ENCODE measurements at regions not wholly inside any gene's neighbourhood (a gene's known extent, or its start where the extent isn't known, plus 50 kb on each side); places are given as distances from the start of the nearest gene placed in this dataset.
"Not testable (repeated sequence)": the region's sequence is repeated elsewhere in the genome, so short reads cannot be mapped to it uniquely, and the experiment has no call there.

DNA sequence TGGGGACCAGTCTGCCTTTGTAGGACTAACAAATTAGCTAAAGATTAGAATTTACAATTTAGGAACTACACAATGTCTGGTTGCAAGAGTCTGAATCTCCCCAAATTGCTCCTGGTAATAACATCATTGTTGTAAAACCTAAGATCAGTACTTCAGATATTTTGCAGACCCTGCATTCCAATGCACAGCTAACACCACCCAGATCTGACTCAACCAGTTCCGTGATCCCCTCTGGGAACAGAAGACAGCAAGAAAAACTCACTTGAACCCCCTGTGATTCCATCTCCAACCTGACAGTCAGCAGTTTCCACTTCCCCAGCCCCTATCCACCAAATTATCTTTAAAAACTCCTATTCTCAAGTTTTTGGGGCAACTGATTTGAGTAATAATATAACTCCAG is 201.9 kb upstream of the ARPP21 start:
- H3K27ac ChIP-seq = no peak overlapping the region
- no peak overlapping the region for H3K4me3 ChIP-seq

DNA sequence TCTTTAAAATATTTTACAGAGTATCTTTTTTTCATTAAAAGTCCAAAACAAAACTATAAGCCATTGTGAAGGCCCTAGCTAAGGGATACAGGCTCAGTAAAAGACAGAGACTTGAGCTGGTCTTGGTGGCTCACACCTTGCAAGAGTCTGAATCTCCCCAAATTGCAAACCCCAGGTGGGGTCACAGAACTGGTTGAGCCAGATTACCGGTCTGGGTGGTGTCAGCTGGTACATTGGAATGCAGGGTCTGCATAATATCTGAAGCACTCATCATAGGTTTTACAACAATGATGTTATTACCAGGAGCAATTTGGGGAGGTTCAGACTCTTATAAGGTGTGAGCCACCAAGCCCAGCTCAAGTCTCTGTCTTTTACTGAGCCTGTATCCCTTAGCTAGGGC is 201.2 kb upstream of the ARPP21 start:
- no peak overlapping the region for H3K27ac ChIP-seq

DNA sequence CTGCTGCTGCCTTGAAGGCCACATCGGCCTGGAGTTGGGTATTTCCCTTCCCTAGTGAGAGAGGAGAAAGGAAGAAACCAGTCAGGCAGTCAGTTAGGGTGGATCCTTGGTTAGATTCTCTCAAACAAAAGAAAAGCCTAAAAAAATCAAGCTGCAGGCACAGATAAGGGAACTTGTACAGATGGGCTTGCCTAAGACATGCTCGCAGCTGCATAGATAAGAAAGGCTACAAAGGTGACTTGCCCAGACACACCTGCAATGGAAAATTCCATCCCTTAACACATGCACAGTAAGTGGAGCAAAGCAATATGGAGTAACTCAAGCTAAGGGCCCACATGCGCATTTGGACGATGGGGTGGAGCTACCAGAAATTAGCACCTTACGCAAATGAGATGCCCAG is 199.7 kb upstream of the ARPP21 start:
- Histone ChIP-seq H3K4me3 (no peak overlapping the region), H3K27ac (no peak overlapping the region)

More for the DNA sequence above, 201.2 kb upstream of the ARPP21 start:
- no peak overlapping the region for H3K4me3 ChIP-seq

DNA sequence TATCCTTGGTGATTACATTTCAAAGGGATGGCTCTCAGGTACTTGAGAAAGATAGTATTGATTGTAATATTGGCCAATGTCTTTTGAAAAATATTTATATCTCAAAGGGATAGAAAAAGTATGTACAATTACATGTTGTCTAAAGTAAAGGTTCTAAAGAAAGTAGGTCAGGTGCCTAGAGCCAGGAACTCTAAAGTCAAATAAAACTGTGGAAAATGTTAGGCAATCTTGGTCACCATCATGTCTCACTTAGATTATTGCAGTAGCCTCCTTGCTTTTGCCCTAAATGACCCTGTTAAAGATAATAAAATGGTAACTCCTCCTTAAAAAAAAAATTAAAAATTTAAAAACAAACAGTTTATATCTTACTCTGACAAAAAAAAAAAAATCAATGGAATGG is 198.5 kb upstream of the ARPP21 start:
- H3K4me3 ChIP-seq = no peak overlapping the region

DNA sequence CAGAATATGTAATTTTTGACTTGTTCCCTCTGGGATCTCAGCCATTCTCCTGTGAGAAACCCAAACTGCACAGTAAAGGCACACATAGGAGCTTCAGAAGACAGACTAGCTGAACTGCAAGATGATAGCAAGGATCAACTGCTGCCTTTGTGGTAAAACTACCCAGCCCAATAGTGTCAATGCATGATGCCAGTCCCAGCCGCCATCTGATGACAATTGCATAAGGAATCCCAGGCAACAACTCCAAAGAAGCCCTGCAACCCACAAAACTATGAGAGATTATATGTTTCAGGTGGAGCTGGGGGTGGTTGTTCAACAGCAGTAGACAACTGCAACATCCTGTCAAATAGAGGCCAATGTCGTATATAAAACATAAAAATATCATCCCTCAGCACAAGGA is 192.4 kb upstream of the ARPP21 start:
- Histone ChIP-seq H3K4me3 (no peak overlapping the region), H3K27ac (no peak overlapping the region)

More for the DNA sequence above, 198.5 kb upstream of the ARPP21 start:
- no peak overlapping the region for H3K27ac ChIP-seq

DNA sequence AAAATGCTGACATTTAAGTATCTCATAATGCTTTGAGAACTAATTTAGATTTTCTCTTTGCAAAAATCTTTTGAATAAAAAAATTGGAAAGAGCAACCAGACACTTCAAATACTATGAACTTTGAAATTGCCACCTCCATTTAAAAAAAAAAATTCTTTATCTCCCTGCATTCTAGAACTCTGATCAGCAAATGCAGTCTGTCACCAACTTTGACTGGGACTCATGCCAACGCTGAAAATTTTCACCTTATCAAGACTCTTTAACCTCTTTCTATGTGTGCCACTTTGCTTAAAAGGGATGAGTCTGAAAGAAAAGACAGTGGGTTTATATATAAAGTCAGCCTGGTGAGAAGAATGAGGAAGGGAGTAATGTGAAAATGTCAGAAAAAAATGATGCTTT is 191.2 kb upstream of the ARPP21 start:
- no peak overlapping the region for H3K27ac ChIP-seq
- H3K4me3 ChIP-seq = no peak overlapping the region

DNA sequence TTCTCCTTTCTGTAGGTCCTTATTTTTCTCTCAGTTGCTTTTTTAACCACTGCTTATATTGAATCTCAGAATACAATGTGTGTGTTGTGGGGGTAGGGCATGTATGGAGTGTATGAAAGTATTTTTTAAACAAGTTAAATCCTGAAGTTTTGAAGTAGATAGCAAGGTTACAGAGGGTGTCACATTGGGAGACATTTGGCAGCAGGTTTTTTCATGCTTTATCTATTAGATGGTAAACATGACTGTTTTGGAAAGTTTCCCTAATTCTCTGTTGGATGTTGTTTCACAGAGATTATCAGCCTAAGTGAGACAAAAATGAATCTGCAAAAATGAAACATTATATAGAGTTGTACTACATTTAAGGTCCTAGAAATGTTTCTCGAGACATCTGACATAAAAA is 190.6 kb upstream of the ARPP21 start:
- Histone ChIP-seq H3K27ac (no peak overlapping the region), H3K4me3 (no peak overlapping the region)

DNA sequence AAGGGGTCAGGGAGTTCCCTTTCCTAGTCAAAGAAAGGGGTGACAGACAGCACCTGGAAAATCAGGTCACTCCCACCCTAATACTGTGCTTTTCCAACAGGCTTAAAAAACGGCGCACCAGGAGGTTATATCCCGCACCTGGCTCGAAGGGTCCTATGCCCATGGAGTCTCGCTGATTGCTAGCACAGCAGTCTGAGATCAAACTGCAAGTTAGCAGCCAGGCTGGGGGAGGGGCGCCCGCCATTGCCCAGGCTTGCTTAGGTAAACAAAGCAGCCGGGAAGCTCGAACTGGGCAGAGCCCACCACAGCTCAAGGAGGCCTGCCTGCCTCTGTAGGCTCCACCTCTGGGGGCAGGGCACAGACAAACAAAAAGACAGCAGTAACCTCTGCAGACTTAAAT is 184.5 kb upstream of the ARPP21 start:
- H3K27ac ChIP-seq = not testable (repeated sequence)

DNA sequence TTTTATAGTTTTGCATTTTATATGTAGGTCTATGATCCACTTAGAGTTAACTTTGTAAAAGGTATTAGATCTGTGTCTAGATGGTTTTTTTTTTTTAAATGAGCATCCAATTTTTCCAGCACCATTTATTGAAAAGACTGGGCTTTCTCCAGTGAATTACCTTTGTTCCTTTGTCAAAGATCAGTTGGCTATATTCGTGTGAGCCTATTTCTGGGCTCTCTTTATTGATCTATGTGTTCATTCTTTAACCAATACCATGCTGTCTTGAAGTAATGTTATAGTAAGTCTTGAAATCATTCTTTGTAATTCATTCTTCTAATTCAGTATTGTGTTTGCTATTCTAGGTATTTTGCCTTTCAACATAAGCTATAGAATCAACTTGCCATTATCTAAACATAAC is 165.4 kb upstream of the ARPP21 start:
- no peak overlapping the region for H3K27ac ChIP-seq
- H3K4me3 ChIP-seq = no peak overlapping the region

More for the DNA sequence above, 184.5 kb upstream of the ARPP21 start:
- not testable (repeated sequence) for H3K4me3 ChIP-seq

DNA sequence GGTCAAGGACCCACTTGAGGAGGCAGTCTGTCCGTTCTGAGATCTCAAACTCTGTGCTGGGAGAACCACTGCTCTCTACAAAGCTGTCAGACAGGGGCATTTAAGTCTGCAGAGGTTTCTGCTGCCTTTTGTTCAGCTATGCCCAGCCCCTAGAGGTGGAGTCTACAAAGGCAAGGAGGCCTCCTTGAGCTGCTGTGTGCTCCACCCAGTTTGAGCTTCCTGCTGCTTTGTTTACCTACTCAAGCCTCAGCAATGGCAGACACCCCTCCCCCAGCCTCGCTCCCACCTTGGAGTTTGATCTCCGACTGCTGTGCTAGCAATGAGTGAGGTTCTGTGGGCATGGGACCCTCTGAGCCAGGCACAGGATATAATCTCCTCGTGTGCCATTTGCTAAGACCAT is 156.8 kb upstream of the ARPP21 start:
- not testable (repeated sequence) for H3K27ac ChIP-seq, H3K4me3 ChIP-seq

DNA sequence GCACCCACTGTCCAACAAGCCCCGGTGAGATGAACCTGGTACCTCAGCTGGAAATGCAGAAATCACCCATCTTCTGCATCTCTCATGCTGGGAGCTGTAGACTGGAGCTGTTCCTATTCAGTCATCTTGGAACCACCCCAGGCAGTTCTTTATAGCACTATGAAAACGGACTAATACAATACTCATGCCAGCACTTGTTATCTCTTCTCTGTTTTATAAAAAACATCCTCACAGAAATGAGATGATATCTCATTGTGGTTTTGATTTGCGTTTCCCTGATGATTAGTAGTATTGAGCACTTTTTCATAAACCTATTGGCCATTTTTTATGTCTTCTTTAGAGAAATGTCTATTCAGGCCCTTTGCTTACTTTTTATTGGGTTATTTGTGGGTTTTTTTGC is 156.2 kb upstream of the ARPP21 start:
- Histone ChIP-seq H3K4me3 (no peak overlapping the region), H3K27ac (no peak overlapping the region)

DNA sequence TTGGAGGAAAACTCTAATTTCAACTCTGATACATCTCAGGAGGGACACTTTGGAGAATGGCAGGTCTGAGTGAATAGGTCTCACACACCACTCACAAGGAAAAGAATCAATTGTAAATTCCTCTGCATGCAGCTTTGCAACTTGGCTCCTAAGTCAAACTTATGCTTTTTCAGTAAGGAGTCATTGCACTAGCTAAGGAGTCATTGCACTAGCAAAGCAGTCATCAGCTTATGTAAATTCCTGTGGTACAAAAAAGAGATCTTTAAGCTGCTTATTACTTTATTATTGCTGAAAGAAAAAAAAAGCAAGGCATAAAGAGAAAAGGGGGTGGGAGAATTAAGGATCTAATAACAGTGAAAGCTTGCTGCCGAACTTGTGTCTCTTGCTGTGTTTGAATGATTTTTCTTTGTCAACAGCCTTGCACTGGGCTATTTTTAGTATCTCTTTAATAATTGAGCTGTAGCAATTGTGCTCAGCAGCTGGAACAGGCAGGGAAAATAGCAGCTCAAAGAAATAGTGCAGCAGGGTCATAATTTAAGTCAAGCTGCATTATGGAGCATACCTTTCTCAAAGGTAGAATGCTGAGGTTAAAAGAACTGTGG is 154.3 kb upstream of the ARPP21 start:
- Histone ChIP-seq H3K27ac (no peak overlapping the region), H3K4me3 (no peak overlapping the region)

DNA sequence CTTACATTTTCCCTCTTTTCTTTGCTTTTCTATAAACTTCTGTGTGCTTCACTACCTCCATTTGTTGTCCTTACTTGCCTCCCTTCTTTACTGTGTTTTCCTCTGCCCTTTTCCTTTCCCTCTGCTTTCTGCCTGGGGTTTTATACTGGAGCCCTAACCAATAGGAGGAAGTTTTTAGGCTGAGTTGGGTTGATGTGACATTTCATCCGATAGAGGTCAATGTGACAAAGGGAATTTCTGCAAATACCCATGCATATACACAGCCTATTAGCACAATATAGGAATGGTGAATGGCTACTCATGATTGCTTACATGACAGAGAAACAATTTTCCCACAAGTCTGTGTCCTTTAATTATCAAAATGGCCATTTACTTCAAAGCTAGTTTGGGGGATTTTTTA is 153.0 kb upstream of the ARPP21 start:
- Histone ChIP-seq H3K4me3 (no peak overlapping the region), H3K27ac (no peak overlapping the region)

DNA sequence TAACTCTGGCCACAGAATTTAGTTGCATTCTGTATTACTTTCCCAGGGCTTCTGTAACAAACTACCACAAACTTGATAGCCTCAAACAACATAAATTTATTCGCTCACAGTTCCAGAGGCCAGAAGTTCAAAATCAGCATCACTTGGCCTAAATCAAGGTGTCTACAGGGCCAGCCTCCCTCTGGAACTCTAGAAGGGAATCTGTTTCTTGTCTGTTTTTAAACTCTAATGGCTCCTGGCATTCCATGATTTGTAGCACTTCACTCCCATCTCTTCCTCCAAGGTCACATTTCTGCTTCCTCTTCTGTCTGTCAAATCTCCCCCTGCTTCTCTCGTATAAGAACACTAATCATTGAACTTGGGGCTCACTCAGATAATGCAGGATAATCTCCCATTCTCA is 151.9 kb upstream of the ARPP21 start:
- Histone ChIP-seq H3K4me3 (no peak overlapping the region), H3K27ac (no peak overlapping the region)

DNA sequence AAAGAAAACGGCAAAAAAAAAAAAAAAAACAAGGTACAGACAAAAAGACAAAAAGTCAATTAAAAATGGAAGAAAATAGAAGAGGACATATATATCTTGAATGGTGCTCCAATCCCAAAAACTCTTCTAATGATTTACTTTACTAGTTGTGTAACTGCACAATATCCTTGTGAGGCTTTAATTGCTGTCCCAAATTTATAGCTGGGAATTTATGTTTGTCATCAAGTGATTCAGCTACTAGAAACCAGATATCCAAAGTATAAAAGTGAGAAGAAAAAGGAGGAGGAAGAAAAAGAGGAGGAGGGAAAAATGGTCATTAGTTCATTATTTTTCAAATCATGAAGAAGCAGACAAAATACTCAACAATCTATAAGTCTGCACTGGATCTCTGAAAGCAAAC is 150.8 kb upstream of the ARPP21 start:
- no peak overlapping the region for H3K27ac ChIP-seq
- no peak overlapping the region for H3K4me3 ChIP-seq

DNA sequence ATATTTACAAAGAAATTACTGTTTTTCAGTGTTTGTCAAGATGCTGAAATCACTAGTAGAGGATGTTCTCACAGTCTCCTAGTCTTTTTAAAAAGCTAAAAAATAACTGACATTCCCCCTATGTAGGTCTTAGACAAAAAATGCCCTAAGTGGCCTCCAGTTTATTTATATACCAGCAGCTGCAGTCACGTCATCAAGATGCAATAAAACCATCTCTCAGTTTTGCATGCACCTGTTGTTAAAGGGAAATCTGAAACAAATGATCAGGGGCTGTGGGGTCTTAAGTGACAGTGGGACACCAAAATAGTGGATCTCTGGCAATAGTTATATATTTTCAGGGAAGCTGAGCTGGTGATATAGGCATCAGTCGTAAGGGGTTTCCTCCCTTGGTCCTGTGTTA is 146.5 kb upstream of the ARPP21 start:
- no peak overlapping the region for H3K4me3 ChIP-seq

DNA sequence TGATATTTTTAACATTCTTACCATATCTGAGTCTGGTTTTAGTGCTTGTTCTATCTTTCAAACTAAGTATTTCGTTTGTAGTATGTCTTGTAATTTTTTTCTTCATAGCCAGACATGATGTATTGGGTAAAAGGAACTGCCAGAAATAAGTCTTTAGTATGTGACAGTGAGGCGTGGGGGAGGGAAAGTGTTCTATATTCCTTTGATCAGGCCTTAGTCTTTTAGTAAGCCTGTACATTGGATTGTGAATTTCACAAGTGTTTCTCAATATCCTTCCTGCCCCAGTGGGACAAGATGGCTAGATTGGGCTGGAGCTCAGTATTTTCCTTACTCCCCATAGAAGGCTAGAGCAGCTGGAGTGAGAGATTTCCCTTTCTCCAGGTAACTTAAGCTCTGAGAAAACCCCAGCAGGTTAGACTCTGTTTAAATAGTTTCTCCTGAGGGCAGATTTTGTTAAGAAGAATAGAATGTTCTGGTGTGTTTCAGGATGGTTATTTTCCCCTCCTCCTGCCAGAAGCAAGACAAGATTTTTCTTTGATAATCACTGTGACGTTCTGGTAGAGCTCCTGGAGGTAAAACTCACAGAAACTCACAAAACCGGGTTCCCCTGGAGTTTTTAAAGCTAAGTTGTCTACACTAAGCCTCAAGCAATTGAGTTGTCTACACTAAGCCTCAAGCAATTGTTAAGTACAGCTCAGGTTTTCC is 140.7 kb upstream of the ARPP21 start:
- no peak overlapping the region for H3K4me3 ChIP-seq
- no peak overlapping the region for H3K27ac ChIP-seq

More for the DNA sequence above, 146.5 kb upstream of the ARPP21 start:
- H3K27ac ChIP-seq = no peak overlapping the region

DNA sequence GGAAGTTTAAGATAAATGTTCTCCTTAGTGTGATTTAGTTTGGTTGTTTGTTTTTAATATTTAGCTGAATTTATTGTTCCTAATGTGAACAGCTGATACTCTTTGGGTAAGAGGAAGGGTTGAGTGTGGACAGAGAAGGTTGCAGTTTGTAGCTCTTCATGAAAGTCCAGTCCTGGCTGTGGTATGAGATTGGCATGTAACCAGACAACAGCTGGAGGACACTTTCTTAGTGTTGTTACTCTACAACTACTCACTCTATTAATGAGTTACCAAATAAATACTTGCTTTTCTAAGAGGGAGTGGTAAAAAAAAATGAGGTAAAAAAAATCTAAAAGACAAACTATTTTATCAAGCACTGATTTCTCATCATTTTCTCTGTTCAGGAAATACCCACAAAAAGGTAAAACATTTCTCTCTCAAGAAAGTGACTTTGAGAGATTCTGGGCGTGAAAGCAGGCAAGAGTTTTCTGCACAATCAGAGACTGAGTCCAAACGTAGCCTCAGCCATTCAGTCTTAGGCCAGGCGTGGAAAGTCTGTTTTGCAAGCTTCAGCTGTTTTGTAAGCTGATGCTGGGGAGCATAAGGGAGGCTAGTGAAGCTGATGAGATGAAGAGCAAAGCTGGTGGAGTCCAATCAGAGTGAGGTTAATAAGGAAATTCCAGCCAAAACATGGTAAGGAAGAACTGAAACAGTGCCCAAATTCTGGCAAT is 138.5 kb upstream of the ARPP21 start:
- Histone ChIP-seq H3K27ac (no peak overlapping the region), H3K4me3 (no peak overlapping the region)

DNA sequence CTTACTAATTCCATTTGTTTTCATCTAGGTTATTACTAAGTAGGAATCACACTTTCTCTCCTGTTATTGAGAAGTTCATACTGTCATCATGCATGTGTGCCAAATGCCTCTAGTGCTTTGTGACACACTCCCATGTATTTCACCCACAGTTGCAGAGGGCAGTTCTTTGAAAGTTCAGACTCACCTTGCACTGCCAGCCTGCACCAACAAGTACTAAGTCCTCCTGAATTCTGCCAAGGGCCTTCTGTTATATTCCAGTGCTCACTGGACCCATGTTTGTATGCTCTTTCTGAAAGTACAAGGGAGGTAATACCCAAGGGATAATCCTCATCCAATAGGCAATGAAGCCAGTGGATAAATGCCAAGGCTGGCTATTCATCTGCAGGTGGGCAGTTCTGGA is 136.6 kb upstream of the ARPP21 start:
- no peak overlapping the region for H3K4me3 ChIP-seq
- H3K27ac ChIP-seq = no peak overlapping the region

DNA sequence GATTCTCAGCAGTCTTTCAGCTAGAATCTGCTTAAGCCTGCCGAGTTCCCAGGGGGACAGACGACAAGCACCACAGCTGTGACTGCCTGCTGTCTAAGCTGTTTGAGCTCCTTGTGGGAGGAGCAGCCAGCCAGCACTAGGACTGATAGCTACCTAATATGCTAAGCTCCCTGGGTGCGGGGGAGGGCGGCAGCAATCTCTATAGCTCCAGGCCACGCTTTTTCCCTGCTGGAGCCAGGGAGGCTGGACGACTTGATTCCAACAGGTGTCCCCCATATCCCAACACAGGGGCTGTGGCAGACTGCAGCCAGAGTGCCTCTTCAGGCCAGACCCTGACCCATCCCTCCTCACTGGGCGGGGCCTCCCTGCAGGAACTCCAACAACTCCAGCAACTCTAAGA is 134.1 kb upstream of the ARPP21 start:
- no peak overlapping the region for H3K27ac ChIP-seq
- no peak overlapping the region for H3K4me3 ChIP-seq

DNA sequence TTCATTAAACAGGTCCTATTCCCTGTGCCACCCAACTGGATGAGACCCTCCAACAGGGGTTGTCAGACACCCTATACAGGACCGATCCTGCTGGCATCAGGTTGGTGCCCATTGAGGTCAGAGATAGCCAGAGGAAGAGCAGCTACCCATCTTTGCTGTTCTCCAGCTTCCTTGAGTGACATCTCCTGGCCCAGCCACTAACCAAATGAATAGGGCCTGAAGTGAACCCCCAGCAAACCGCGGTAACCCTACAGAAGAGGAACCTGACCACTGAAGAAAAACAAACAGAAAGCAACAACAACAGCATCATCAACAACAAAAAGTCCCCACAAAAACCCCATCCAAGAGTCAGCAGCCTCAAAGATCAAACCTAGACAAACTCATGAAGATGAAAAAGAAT is 133.6 kb upstream of the ARPP21 start:
- Histone ChIP-seq H3K4me3 (no peak overlapping the region), H3K27ac (no peak overlapping the region)

Data from skin epidermis (tissue), 12 donors.